Suprapubic skin (tissue), 3 donors: ENCODE measurements at regions not wholly inside any gene's neighbourhood (a gene's known extent, or its start where the extent isn't known, plus 50 kb on each side); places are given as distances from the start of the nearest gene placed in this dataset.

Source experiments
- EP300 ChIP-seq: sonication (generic); formaldehyde crosslinking; IDR thresholded peaks from one replicate; pipeline ENCODE4 v1.6.1; 2017; ENCODE audit warnings: antibody characterized with exemption
- POLR2A ChIP-seq, 2 donors: fragments of 450-650 bp; IDR thresholded peaks; one replicate each; pipeline ENCODE4 v1.6.1; 2017; ENCODE audit warnings: antibody characterized with exemption in 2 of 2, mild to moderate bottlenecking in 2 of 2, moderate library complexity in 2 of 2
- TF ChIP-seq, protein P1 (sequence below), 2 donors: fragments of 200-600 bp in 1 of 2; fragments of 450-650 bp in 1 of 2; sonication (generic) in 1 of 2; IDR thresholded peaks; one replicate each; pipeline ENCODE4 v1.5.1; 2016 to 2019; ENCODE audit warnings: antibody characterized with exemption in 2 of 2, mild to moderate bottlenecking in 1 of 2, moderate library complexity in 1 of 2

DNA sequence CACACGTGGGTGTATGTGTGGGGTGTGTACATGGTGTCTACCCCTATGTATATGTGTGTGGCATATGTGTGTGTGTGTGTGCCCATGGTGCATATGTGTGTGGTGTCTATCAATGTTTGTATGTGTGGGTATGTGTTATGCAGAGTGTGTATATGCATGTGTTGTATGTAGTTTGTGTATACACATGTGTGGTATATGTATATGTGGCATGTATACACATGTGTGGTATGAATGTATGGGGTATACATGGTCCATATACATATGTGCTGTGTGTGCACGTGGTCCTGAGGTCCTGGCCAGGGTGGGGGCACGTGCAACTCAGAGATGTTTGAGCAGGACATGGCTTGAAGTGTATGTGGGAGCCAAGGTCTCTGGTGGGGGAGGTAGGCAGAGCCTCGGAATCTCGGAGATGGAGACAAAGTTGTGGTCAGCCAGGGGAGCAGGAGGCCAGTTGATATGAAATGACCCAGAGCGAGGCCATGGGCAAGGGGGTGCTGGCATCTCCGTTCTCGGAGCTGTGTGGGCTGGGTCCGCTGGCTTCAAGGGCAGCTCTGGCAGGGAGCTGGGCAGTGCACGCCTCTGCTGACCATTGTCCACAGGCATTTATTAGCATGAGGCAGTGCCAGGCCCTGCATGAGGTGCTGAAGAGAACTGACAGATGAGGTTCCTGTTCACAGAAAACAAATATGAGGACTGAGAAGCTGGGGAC lies 276.2 kb upstream of the CHD6 start:
- TF ChIP-seq, protein P1, sequence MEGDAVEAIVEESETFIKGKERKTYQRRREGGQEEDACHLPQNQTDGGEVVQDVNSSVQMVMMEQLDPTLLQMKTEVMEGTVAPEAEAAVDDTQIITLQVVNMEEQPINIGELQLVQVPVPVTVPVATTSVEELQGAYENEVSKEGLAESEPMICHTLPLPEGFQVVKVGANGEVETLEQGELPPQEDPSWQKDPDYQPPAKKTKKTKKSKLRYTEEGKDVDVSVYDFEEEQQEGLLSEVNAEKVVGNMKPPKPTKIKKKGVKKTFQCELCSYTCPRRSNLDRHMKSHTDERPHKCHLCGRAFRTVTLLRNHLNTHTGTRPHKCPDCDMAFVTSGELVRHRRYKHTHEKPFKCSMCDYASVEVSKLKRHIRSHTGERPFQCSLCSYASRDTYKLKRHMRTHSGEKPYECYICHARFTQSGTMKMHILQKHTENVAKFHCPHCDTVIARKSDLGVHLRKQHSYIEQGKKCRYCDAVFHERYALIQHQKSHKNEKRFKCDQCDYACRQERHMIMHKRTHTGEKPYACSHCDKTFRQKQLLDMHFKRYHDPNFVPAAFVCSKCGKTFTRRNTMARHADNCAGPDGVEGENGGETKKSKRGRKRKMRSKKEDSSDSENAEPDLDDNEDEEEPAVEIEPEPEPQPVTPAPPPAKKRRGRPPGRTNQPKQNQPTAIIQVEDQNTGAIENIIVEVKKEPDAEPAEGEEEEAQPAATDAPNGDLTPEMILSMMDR (IDR thresholded peaks at IDR 0.05): no peak
- TF ChIP-seq EP300: no peak
- TF ChIP-seq POLR2A (IDR thresholded peaks at IDR 0.05): no peak
